HT1080 (cell line): ENCODE measurements at regions not wholly inside any gene's neighbourhood (a gene's known extent, or its start where the extent isn't known, plus 50 kb on each side); places are given as distances from the start of the nearest gene placed in this dataset.

Source experiments
- DNase-seq: peaks from one replicate; pipeline ENCODE4 v3.0.0-alpha.2; 2015; ENCODE audit warnings: low read depth

DNA sequence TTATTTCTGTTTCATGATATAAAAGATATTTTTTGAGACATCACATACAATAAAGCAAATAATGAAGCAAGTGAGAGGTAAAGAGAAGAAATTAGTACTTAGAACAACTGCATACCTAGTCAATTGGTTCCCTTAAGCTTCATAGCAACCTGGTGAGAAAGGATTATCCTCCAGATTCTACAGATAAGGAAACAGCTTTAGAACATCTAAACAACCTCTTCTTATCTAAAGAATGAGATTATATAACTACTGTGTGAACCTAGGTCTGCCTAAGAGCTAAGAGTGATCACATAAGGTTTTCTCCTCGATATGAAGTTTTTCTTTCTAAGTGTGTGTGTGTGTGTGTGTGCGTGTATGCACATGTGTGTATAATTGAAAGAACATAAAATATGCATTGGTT, 265.1 kb downstream of the NOL4 start:
- no peak for DNase-seq

DNA sequence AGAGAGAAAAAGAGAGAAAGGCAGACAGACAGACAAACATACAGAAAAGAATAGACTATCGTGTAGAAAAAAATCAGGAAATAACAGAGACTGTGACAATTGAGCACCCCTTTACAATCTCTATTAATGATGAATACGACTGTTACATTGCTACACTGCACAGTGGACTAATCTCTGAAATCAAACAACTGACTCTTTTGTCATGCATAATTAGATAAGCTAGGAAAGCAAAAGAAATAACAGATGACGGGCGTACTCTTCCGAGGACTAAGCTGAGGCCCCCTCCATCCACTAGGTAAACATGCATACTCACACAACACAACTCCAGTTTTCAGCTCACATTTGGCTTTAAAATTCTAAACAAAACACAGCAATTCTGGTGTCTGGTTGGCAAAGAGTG, 267.0 kb downstream of the NOL4 start:
- no peak for DNase-seq

DNA sequence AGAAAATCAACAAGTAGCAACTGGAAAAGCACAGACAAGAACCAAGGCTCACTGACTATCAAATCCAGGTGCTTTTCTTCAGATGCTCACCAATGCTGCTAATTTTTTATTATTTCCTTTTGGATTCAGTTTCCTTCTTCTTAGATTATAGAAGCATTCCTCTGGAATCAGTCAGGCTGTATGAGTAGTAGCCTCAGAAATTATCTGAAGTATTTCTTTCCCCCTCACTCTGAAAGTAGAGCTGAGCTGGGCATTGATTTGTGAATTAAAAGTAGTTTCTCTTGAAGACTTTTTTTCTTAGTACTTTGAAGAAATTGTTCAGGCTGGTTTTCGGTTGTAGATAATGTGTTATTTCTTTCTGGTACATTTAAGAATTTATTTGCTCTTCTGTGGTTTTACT, 273.7 kb downstream of the NOL4 start:
- peak; percentile 4 for DNase-seq

DNA sequence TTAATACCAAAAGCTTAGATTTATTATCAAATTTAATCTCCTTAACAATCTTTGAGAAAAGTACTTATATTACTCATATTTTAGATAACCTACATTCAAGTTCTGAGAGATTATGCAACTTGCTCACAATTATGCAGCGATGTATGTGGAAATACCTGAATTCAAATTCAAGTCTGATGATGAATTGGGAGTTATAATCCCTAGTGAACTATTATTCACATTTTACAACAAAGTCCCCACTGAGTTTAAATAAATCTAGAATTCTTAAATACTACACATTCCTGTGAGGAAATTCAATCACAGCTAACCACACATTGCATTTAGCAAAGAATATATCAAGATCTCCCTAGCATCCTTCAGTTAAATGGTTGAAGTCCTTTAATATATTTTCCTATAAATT, 278.4 kb downstream of the NOL4 start:
- no peak for DNase-seq

- no peak for DNase-seq
Observed at GRCh38 chr18:33944493-33944892, 280.2 kb downstream of the NOL4 start.

DNA sequence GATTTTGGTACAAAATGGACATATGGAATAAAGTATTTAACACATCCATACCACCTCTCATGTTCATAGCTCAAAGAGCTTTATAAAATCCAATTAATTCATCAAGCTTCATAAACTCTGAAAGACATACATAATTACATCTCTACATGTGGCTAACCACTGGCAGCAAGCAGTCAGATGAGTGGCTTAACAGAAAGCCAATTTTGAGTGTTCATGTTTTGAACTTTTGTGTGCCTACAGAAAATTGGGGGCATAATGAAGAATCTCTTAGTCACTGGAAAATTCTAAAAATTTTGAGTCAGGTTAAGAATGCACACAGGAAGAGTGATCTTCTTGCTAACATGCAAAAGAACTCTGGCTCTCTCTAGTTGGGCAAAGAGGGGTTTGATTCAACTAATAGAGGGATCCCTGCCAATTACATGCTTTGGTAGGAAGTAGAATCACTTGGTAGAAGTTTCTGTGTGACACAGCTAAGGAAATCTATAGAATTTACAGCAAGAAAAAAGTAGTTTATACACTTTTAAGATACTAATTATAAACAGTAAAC, 287.4 kb downstream of the NOL4 start:
- no peak for DNase-seq

- no peak for DNase-seq
Observed at GRCh38 chr18:33934258-33934657, 290.5 kb downstream of the NOL4 start.

DNA sequence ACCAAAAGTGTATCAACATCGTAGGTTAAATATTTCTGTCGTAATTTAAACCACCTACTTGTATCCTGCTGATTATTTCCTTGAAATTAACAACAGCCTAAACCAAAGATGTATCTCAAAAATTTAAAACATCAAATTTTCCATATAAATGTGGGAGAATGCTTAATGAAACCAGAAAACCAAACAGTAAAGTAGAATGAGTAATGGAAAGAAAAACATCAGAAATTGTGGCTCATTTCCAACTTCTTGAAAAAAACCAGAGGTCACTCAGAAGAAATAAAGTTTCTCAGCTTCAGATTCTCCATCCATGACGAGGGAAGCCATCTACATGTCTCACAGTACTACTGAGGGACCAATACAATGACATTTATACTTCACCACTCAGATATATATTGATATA, 296.5 kb downstream of the NOL4 start:
- DNase-seq = peak; percentile 44

DNA sequence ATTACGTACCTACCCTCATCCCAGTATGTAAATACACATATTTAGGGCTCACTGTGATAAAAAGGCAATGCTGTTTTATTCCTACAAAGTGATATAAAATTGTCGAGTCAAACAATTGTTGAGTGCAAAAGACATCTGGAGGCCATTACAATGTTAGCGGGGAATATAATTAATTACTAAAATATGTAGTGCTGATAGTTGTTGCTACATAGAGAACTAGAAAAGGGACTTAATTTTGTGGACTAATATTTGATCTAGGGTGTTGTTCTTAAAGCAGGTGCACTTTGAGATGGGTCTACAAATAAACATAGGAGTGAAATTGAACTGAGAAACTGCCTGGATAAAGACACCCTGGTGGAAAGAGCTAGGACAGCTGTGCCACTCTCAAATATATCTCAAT, 300.1 kb downstream of the NOL4 start:
- no peak for DNase-seq

- DNase-seq = no peak
Observed at GRCh38 chr18:33923980-33924379, 300.7 kb downstream of the NOL4 start.

- DNase-seq = no peak
Observed at GRCh38 chr18:33918571-33918970, 306.1 kb downstream of the NOL4 start.

DNA sequence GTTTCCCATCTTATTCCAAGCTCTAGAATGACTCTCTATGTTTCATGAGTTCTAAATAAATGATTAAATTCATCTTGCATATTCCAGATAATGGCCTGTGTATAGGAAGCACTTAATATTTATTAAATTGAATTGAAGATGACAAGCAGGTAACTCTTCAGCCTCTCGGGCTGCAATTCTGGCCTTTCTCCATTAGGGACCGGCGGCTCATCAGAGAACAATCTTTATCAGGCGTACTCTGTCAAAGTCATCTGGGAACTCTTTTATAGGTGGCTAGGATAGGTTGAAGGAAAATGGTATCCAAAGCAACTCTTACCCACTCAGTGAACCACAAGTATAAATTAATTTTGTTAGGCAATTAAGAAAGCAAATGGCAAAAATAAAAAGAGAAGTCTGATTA, 308.5 kb downstream of the NOL4 start:
- no peak for DNase-seq

DNA sequence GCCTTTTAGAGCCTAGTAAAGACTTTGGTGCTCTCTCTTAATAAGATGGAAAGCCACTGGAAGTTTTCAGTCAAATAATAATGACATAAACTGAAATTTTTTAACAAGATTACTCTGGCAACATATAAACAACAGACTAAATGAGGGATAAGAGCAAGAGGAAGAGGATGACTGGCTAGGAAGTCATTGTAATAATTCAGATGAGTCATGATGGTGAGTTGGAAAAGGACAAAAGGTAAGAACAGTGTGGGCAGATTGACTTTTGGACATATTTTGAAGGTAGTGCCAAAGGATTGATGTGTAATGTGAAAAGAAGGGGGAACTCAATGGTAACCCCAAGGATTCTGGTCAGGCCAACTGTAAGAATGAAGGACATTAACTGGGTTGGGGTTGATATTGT, 310.3 kb downstream of the NOL4 start:
- DNase-seq = peak; percentile 86

DNA sequence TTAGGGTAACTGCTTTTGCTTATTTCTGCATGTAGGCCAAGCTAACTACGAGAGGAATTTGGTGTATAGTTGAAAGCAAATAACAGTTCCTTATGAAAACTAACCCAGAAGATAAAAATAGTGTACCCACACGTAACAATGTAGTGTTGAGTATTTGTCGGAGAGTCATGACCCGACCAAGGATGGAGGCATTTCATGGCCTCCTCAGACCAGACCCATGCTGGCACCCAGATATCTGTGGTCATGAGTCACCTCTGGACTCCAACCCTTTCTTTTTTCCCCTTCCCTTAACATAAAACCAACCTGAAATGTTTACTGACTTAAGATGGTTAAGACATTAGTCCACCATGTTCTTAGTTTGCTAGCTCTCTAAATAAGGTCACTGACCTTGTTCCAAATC, 318.7 kb downstream of the NOL4 start:
- peak; percentile 47 for DNase-seq

- no peak for DNase-seq
Observed at GRCh38 chr18:33901894-33902512, 322.7 kb downstream of the NOL4 start.

DNA sequence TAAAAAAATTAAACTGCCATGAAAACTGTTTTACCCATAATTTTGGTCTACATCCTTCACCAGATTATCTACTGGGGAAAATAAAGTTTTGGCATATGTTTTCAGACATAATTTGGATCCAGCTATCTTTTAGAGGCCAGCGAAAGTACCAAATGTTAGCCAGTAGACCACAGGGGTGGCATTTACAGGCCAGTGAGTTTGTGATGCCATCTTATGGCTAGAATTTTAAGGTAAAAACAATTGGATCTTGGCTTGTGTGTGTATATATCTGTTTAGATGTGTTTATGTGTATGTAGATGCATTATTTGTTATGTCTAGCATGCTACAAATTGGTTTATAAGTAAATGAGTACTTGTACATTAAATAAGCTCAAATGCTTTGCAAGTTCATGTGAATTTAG, 322.6 kb downstream of the ASXL3 start:
- no peak for DNase-seq

- no peak for DNase-seq
Observed at GRCh38 chr18:33898427-33898826, 320.4 kb downstream of the ASXL3 start.

GRCh38 chr18:33878213-33878612, 300.2 kb downstream of the ASXL3 start:
- DNase-seq = no peak

DNA sequence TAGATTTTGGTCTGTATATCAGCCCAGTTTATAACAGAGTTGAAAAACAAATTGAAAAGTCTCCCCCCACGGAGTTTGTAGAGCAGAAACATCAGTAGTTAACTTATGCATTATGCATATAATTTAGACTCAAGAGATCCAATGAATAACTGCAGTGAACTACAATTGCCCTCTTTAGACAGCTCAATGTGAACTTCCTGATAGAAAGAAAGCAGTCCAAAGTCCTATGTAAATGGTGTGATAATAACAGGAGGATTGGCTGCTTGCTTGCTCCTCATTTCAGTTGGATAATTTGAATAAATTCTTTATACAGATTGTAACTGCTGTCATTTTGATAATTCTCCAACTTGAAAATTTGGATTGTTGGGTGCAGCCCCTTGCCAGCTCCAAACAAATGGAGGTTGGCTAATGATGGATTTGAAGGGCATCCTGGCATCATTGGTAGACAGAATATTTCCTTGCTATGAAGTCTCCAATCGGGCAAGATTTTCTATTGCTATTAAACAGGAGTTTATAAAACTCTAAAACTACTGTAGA, 297.1 kb downstream of the ASXL3 start:
- no peak for DNase-seq

DNA sequence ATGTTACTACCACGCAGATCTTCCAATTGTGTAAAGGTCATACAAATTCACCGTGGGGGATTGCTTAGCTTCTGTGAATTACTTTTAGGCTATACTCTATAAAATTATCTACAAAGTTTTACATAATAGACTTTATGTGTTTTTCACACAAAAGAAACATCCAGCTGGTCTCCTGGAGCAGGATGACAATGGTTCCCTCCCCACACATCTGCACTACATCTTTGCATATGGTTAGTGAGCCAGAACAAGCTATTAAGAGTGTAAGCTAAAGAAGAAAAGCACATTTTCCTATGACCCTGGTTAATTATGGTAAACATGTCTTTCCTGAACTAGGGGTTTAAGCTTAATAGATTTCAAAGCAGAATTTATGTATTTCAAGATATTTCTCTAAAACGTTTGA, 295.1 kb downstream of the ASXL3 start:
- no peak for DNase-seq

DNA sequence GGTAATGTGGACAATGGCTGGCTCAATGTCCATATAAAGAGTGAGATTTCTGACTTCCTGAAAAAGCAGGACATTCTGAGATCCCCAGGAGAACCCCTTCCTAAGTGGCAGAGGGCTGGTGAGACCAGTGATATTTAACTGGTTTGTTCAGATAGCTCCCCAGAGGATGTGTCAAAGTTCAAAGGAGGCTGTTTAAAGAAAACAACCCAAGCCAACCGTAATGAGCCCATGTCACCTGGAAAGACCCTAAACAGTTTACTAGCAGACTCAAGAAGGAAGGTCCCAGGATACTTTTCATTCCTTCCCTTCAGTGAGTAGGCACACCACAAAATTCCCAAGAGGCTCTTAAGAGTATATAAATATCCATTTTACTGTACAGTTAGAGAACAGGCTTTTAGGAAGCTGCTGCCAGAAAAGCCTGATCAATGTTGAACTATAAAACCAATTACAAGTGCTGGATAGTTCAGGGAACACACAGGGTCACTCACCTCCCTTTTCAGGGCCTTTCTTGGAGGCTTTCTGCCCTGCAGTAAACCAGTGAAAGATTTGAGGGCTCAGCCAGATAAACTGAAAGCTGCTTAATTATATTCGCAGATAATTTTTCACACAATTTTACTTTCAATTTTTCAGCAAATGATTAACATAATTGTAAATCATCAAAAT, 293.5 kb downstream of the ASXL3 start:
- no peak for DNase-seq

- no peak for DNase-seq
Observed at GRCh38 chr18:33870059-33870458, 292.0 kb downstream of the ASXL3 start.

DNA sequence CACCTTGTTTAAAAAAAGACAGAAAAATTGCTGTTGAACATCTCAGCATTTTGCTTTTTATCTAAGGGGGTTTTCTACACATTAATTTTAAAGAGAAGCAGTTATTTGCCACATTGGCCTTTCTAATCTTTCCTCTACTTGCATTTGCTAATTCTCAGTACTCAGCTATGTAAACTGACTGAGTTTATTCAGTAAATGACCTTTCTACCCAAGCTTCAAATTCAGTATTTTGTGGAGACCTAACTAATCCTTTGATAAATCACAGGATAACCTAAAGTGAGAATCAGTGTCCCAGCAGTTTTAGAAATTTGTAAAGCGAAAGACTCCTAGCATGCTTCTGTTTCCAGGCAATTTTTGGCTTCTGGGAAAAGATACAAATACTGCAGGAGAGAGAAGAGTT, 288.4 kb downstream of the ASXL3 start:
- no peak for DNase-seq
